Keratinocyte (primary cell): ENCODE measurements at regions not wholly inside any gene's neighbourhood (a gene's known extent, or its start where the extent isn't known, plus 50 kb on each side); places are given as distances from the start of the nearest gene placed in this dataset.

Experiments used
- DNase-seq: peaks from one replicate; pipeline ENCODE4 v3.0.0-alpha.2; 2011; ENCODE audit warnings: low read depth, missing footprints, low spot score
- FAIRE-seq: peaks from 2 replicates; lab custom pipeline; 2011; peaks lifted over from hg19 to GRCh38; lab: Jason Lieb, UNC
- H2AFZ ChIP-seq: 2 replicates; pipeline ENCODE4 v1.6.0; 2012; ENCODE audit warnings: low read length, control low read depth, inconsistent platforms; ENCODE audit not compliant: control insufficient read depth
- H3K27ac ChIP-seq: 2 replicates; pipeline ENCODE4 v1.5.1; 2011; ENCODE audit warnings: low read length; ENCODE audit not compliant: control insufficient read depth, insufficient read depth
- H3K27me3 ChIP-seq: 3 replicates; pipeline ENCODE4 v1.6.0; 2011; ENCODE audit warnings: low read length; ENCODE audit not compliant: control insufficient read depth, insufficient read depth; ENCODE audit errors: extremely low read depth
- H3K36me3 ChIP-seq, 2 experiments: 2 replicates in 1 of 2; 3 replicates in 1 of 2; pipeline ENCODE4 v1.5.1; 2011; ENCODE audit warnings: low read length in 2 of 2, mild to moderate bottlenecking in 1 of 2; ENCODE audit not compliant: control insufficient read depth in 2 of 2, insufficient read depth in 2 of 2; ENCODE audit errors: extremely low read depth in 1 of 2
- H3K4me1 ChIP-seq: 3 replicates; pipeline ENCODE4 v1.5.1; 2011; ENCODE audit warnings: low read length; ENCODE audit not compliant: control insufficient read depth, insufficient read depth; ENCODE audit errors: extremely low read depth
- H3K4me2 ChIP-seq: 3 replicates; pipeline ENCODE4 v1.6.0; 2011; ENCODE audit warnings: low read depth, low read length; ENCODE audit not compliant: control insufficient read depth, insufficient read depth; ENCODE audit errors: extremely low read depth
- H3K4me3 ChIP-seq, 3 experiments: fragments of 200-600 bp in 1 of 3; sonication (generic) in 1 of 3; 2 replicates in 2 of 3; 3 replicates in 1 of 3; pipeline ENCODE4 v1.5.1; 2011 to 2016; ENCODE audit warnings: low read length in 3 of 3, mild to moderate bottlenecking in 3 of 3, control low read depth in 2 of 3, inconsistent platforms in 1 of 3, low read depth in 1 of 3, mixed read lengths in 1 of 3, mixed run types in 1 of 3, moderate library complexity in 1 of 3; ENCODE audit not compliant: control insufficient read depth in 2 of 3, insufficient read depth in 2 of 3; ENCODE audit errors: extremely low read depth in 1 of 3
- H3K79me2 ChIP-seq: 2 replicates; pipeline ENCODE4 v1.6.0; 2012; ENCODE audit warnings: low read length; ENCODE audit not compliant: control insufficient read depth, insufficient read depth
- H3K9ac ChIP-seq: 3 replicates; pipeline ENCODE4 v1.6.0; 2011; ENCODE audit warnings: low read length; ENCODE audit not compliant: control insufficient read depth, insufficient read depth; ENCODE audit errors: extremely low read depth
- H3K9me1 ChIP-seq: 3 replicates; pipeline ENCODE4 v1.6.0; 2011; ENCODE audit warnings: low read length; ENCODE audit not compliant: control insufficient read depth, insufficient read depth; ENCODE audit errors: extremely low read depth
- H3K9me3 ChIP-seq: 2 replicates; pipeline ENCODE4 v1.5.1; 2012; ENCODE audit warnings: low read depth, low read length; ENCODE audit not compliant: control insufficient read depth
- H4K20me1 ChIP-seq: 3 replicates; pipeline ENCODE4 v1.6.0; 2011; ENCODE audit warnings: low read length; ENCODE audit not compliant: control insufficient read depth, insufficient read depth; ENCODE audit errors: extremely low read depth
- EZH2 ChIP-seq: IDR thresholded peaks from one replicate; pipeline ENCODE4 v1.6.1; 2012; ENCODE audit warnings: inconsistent platforms, mild to moderate bottlenecking, low read length, moderate library complexity
- dilution Hi-C: fragments of 300-500 bp; cut with MboI; formaldehyde crosslinking; loops from one replicate; pipeline ENCODE4 v1.7.0; 2020; ENCODE audit warnings: low sequenced_read_pairs; ENCODE audit not compliant: extremely low pct_ligation_motif_present
- TF ChIP-seq, protein P1 (sequence below), 3 experiments: IDR thresholded peaks in 1 of 3; conservative IDR thresholded peaks in 1 of 3; optimal IDR thresholded peaks in 1 of 3; 2 replicates in 2 of 3; 3 replicates in 1 of 3; pipeline versions ENCODE3 to v1.5.1; 2011; ENCODE audit warnings: low read length in 3 of 3, mild to moderate bottlenecking in 3 of 3, moderate library complexity in 2 of 3, control low read depth in 1 of 3, inconsistent platforms in 1 of 3; ENCODE audit not compliant: insufficient read depth in 2 of 3; ENCODE audit errors: extremely low read depth in 1 of 3

GRCh38 chr12:127411981-127412380, 855.0 kb upstream of the TMEM132C start:
- dilution Hi-C loops = no loop called here

GRCh38 chr12:127412866-127413265, 854.1 kb upstream of the TMEM132C start:
- no peaks in the 10 kb centered on the region for H3K36me3 ChIP-seq
- no peak overlapping the region for H3K27ac ChIP-seq
- H4K20me1 ChIP-seq = no peaks in the 10 kb centered on the region
- H3K27me3 ChIP-seq = no peaks in the 10 kb centered on the region
- dilution Hi-C loops = no loop called here
- H3K4me2 ChIP-seq = no peak overlapping the region
- H3K4me1 ChIP-seq = peaks cover 3% of the 10 kb centered on the region
- FAIRE-seq = no peak
- H3K79me2 ChIP-seq = no peaks in the 10 kb centered on the region
- H2AFZ ChIP-seq = no peak overlapping the region
- DNase-seq = no peak
- no peaks in the 10 kb centered on the region for H3K9me1 ChIP-seq
- peaks cover 2% of the 10 kb centered on the region for H3K9me3 ChIP-seq
- no peak overlapping the region for H3K9ac ChIP-seq
- no peak overlapping the region for H3K4me3 ChIP-seq
- no peak for TF ChIP-seq EZH2
- TF ChIP-seq, protein P1, sequence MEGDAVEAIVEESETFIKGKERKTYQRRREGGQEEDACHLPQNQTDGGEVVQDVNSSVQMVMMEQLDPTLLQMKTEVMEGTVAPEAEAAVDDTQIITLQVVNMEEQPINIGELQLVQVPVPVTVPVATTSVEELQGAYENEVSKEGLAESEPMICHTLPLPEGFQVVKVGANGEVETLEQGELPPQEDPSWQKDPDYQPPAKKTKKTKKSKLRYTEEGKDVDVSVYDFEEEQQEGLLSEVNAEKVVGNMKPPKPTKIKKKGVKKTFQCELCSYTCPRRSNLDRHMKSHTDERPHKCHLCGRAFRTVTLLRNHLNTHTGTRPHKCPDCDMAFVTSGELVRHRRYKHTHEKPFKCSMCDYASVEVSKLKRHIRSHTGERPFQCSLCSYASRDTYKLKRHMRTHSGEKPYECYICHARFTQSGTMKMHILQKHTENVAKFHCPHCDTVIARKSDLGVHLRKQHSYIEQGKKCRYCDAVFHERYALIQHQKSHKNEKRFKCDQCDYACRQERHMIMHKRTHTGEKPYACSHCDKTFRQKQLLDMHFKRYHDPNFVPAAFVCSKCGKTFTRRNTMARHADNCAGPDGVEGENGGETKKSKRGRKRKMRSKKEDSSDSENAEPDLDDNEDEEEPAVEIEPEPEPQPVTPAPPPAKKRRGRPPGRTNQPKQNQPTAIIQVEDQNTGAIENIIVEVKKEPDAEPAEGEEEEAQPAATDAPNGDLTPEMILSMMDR (optimal IDR thresholded peaks at IDR 0.05 in 1 of 3, IDR thresholded peaks at IDR 0.05 in 1 of 3, conservative IDR thresholded peaks at IDR 0.05 in 1 of 3; ENCODE audit: extremely low read depth in 1 of 3, insufficient read depth in 2 of 3, low read length in 3 of 3) = no peak

More at GRCh38 chr12:127411981-127412380, 855.0 kb upstream of the TMEM132C start:
- Histone ChIP-seq H2AFZ (no peak overlapping the region), H3K79me2 (no peaks in the 10 kb centered on the region), H3K9ac (no peak overlapping the region), H3K9me1 (no peaks in the 10 kb centered on the region), H3K4me3 (no peak overlapping the region), H3K9me3 (no peaks in the 10 kb centered on the region), H4K20me1 (no peaks in the 10 kb centered on the region), H3K36me3 (no peaks in the 10 kb centered on the region), H3K27ac (no peak overlapping the region), H3K4me1 (peaks cover 3% of the 10 kb centered on the region), H3K4me2 (no peak overlapping the region), H3K27me3 (no peaks in the 10 kb centered on the region)
- no peak for TF ChIP-seq EZH2
- TF ChIP-seq, protein P1 (optimal IDR thresholded peaks at IDR 0.05 in 1 of 3, IDR thresholded peaks at IDR 0.05 in 1 of 3, conservative IDR thresholded peaks at IDR 0.05 in 1 of 3; ENCODE audit: extremely low read depth in 1 of 3, insufficient read depth in 2 of 3, low read length in 3 of 3) = no peak
- FAIRE-seq (no peak), DNase-seq (no peak)
